ENCODE measurements at regions not wholly inside any gene's neighbourhood (a gene's known extent, or its start where the extent isn't known, plus 50 kb on each side); places are given as distances from the start of the nearest gene placed in this dataset.

- no peak for TF ChIP-seq ZNF292 (CRISPR knock-in tag; IDR thresholded peaks at IDR 0.05; ENCODE audit: borderline replicate concordance, low read depth)
- TF ChIP-seq KDM5B (CRISPR knock-in tag; IDR thresholded peaks at IDR 0.05; ENCODE audit: borderline replicate concordance): no peak
Observed at GRCh38 chr3:140856905-140857304, 84.7 kb upstream of the SLC25A36 start (continued).

DNA sequence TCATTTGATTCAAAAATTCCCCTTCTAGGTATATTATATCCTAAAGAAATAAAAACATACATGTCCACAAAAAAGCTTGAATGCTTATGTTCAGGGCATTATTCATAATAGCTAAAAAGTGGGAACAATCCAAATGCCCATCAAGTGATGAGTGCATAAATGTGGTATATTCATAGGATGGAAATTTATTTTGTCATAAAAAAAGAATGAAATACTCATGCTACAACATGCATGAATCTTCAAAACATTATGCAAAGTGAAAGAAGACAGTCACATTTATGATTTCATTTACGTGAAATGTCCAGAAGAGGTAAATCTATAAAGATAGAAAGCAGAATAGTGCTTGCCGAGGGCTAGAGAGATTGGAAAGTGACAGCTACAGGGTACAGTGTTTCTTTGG, 83.6 kb upstream of the SLC25A36 start:
- Histone ChIP-seq H2AFZ (ENCODE audit: low read length) (no peak overlapping the region), H3K9ac (ENCODE audit: insufficient read depth, low read depth, low read length) (no peak overlapping the region), H3K4me2 (ENCODE audit: low read depth, low read length) (no peak overlapping the region), H3K79me2 (ENCODE audit: insufficient read depth, low read length) (no peaks in the 10 kb centered on the region), H3K9me3 (ENCODE audit: low read length) (no peaks in the 10 kb centered on the region), H3K36me3 (replicated peaks in 1 of 2; ENCODE audit: control insufficient read depth in 1 of 2, insufficient read depth in 2 of 2, low read length in 2 of 2) (no peaks in the 10 kb centered on the region), H4K20me1 (ENCODE audit: insufficient read depth, low read length) (no peaks in the 10 kb centered on the region), H3K4me1 (ENCODE audit: insufficient read depth, low read length) (no peaks in the 10 kb centered on the region), H3K27me3 (ENCODE audit: control insufficient read depth in 1 of 2, insufficient read depth in 2 of 2, low read length in 2 of 2) (no peaks in the 10 kb centered on the region), H3K4me3 (replicated peaks in 1 of 3; ENCODE audit: insufficient read depth in 1 of 3, low read depth in 2 of 3, low read length in 3 of 3) (no peak overlapping the region), H3K27ac (ENCODE audit: extremely low read length, insufficient read depth, low read length) (no peak overlapping the region)
- FAIRE-seq (no peak), ATAC-seq (no peak), DNase-seq (ENCODE audit: low spot score) (no peak)
- ChIA-PET CTCF (ENCODE audit: low intra/inter-chr PET ratio, low total read pairs) (no interaction called here), POLR2A (no interaction called here)
- in situ Hi-C loops (cut with HindIII; ENCODE audit: extremely low pct_ligation_motif_present, low pct_unique_long_range_greater_than_20kb): loop anchor here (25.0 kb wide), 2 partner anchors 296 to 721 kb away; no protein-coding TSS in a partner anchor
- intact Hi-C loops (cut with micrococcal nuclease; ENCODE audit: unreplicated experiment): no loop called here
- TF ChIP-seq ZNF598 (CRISPR knock-in tag; IDR thresholded peaks at IDR 0.05; ENCODE audit: borderline replicate concordance): no peak
- TF ChIP-seq CBX2 (IDR thresholded peaks at IDR 0.05; ENCODE audit: low read depth, low read length): no peak
- TF ChIP-seq CBX2 (CRISPR knock-in tag; IDR thresholded peaks at IDR 0.05; ENCODE audit: low read depth): no peak
- TF ChIP-seq, protein P1, sequence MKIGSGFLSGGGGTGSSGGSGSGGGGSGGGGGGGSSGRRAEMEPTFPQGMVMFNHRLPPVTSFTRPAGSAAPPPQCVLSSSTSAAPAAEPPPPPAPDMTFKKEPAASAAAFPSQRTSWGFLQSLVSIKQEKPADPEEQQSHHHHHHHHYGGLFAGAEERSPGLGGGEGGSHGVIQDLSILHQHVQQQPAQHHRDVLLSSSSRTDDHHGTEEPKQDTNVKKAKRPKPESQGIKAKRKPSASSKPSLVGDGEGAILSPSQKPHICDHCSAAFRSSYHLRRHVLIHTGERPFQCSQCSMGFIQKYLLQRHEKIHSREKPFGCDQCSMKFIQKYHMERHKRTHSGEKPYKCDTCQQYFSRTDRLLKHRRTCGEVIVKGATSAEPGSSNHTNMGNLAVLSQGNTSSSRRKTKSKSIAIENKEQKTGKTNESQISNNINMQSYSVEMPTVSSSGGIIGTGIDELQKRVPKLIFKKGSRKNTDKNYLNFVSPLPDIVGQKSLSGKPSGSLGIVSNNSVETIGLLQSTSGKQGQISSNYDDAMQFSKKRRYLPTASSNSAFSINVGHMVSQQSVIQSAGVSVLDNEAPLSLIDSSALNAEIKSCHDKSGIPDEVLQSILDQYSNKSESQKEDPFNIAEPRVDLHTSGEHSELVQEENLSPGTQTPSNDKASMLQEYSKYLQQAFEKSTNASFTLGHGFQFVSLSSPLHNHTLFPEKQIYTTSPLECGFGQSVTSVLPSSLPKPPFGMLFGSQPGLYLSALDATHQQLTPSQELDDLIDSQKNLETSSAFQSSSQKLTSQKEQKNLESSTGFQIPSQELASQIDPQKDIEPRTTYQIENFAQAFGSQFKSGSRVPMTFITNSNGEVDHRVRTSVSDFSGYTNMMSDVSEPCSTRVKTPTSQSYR (CRISPR knock-in tag; IDR thresholded peaks at IDR 0.05; ENCODE audit: borderline replicate concordance): no peak
- no peak for TF ChIP-seq ZFP36 (IDR thresholded peaks at IDR 0.05; ENCODE audit: borderline replicate concordance, low read depth, low read length, partially characterized antibody)
- TF ChIP-seq RBM22 (optimal IDR thresholded peaks at IDR 0.05; ENCODE audit: low read length): no peak
- TF ChIP-seq MTA3 (CRISPR knock-in tag; IDR thresholded peaks at IDR 0.05): no peak
- TF ChIP-seq FOSL2 (CRISPR knock-in tag; IDR thresholded peaks at IDR 0.05): no peak
- TF ChIP-seq GATAD1 (CRISPR knock-in tag; IDR thresholded peaks at IDR 0.05): no peak
- TF ChIP-seq GABPB1 (CRISPR knock-in tag; IDR thresholded peaks at IDR 0.05): no peak
- TF ChIP-seq FOXP1 (IDR thresholded peaks at IDR 0.05): no peak
- TF ChIP-seq FOXP1 (CRISPR knock-in tag; IDR thresholded peaks at IDR 0.05): no peak
- TF ChIP-seq ADNP (CRISPR knock-in tag; IDR thresholded peaks at IDR 0.05): no peak
- no peak for TF ChIP-seq GLI4 (CRISPR knock-in tag; IDR thresholded peaks at IDR 0.05; ENCODE audit: borderline replicate concordance)
- TF ChIP-seq U2AF1 (optimal IDR thresholded peaks at IDR 0.05; ENCODE audit: low read depth, low read length): no peak
- TF ChIP-seq ARID2 (CRISPR knock-in tag; IDR thresholded peaks at IDR 0.05; ENCODE audit: borderline replicate concordance): no peak
- TF ChIP-seq RBAK (CRISPR knock-in tag; IDR thresholded peaks at IDR 0.05): no peak
- WGBS (ENCODE audit: low lambda C conversion rate): 3% methylated on average over 2 of the region's 2 CpGs
- no TSS peak for BruUV-seq (replicated peaks)
